GM10248 (cell line): ENCODE measurements at regions not wholly inside any gene's neighbourhood (a gene's known extent, or its start where the extent isn't known, plus 50 kb on each side); places are given as distances from the start of the nearest gene placed in this dataset.

Experiments used
- CTCF ChIA-PET: fragments of 300-600 bp; sonication (Branson Sonifier 250); formaldehyde crosslinking; extraction: SDS; loops from one replicate; lab custom pipeline; 2021; ENCODE audit warnings: antibody characterized with exemption; lab: Yijun Ruan, JAX
- POLR2A ChIA-PET: fragments of 350-650 bp; sonication (Branson Sonifier 250); formaldehyde crosslinking; extraction: SDS; loops from one replicate; lab custom pipeline; 2020; ENCODE audit warnings: antibody characterized with exemption; lab: Yijun Ruan, JAX
- DNase-seq: peaks from one replicate; pipeline ENCODE4 v3.0.0; 2012; ENCODE audit errors: extremely low spot score
- CTCF ChIP-seq: IDR thresholded peaks from 2 replicates; pipeline ENCODE4 v1.5.1; 2012; ENCODE audit warnings: mild to moderate bottlenecking, low read depth; ENCODE audit errors: extremely low read depth, missing control alignments, control extremely low read depth

- no peak for DNase-seq
- TF ChIP-seq CTCF = no peak
- ChIA-PET CTCF (no interaction called here), POLR2A (no interaction called here)
These were observed 110.9 kb upstream of the CSNK1A1L start for GRCh38 chr13:37216331-37216730.

DNA sequence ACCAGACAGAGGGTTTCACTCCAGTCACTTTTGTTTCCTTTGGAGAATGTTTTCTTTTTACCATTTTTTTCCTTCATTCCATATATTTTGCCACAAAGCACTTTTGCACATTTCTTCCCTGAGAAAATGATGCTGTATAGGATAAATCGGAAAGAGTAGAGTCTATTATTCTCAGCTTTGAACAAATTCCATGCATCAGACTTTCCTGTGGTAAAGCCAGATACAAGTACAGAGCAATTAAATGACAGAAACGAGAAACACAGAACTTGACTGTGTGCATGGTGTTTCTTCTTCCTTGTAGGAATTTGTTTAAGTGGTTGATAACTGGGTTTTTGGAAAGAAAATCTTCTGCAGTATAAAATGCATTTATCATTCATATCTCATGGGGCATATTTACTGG lies 107.4 kb upstream of the CSNK1A1L start:
- ChIA-PET POLR2A (no interaction called here), CTCF (no interaction called here)
- no peak for DNase-seq
- TF ChIP-seq CTCF = no peak

DNA sequence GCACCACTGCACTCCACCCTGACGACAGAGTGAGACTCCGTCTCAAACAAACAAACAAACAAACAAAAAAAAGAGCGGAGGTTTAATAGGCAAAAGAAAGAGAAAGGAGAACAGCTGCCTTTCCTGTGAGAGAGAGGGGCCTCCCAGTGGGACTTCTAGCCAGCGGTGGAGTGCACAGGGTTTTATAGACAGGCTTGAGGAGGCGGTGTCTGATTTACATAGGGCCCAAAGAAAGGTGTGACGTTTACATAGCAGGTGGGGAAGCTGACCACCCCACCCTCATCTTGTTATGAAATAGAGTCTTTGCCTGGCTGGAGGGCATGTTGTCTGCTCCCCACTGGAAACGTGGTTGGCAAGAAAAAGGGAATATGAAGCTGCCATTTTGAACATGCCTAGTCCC lies 106.0 kb upstream of the CSNK1A1L start:
- CTCF ChIA-PET = no interaction called here
- POLR2A ChIA-PET = no interaction called here
- DNase-seq = no peak
- no peak for TF ChIP-seq CTCF

- ChIA-PET POLR2A (no interaction called here), CTCF (no interaction called here)
- no peak for TF ChIP-seq CTCF
- no peak for DNase-seq
These were observed 104.4 kb upstream of the CSNK1A1L start for GRCh38 chr13:37209621-37210580.

GRCh38 chr13:37207691-37208451 lies 102.4 kb upstream of the CSNK1A1L start:
- ChIA-PET POLR2A (no interaction called here), CTCF (interaction anchor here (1.0 to 1.7 kb wide), 4 partner anchors 10 to 86 kb away, joined by 3 to 5 read pairs (median 4); no protein-coding TSS in a partner anchor)
- TF ChIP-seq CTCF = no peak
- no peak for DNase-seq

DNA sequence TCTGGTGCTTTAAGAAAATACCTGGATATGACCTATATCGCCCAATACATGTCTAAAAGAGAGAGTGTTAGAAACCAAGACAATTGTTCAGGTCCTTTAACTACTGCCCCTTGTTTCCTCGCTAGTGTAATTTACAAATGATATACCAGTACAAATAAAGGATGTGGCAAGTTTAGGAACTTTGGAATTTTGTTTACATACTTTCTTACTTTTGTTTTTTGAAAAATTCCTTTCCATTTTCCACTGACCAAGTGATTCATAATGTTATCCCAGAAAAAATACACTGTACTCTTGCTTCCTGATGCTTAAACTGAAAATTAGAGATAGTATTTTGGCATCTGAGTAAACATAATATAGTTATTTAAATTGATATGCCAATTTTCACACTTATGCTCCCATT lies 96.8 kb upstream of the CSNK1A1L start:
- CTCF ChIA-PET = no interaction called here
- no peak for DNase-seq
- POLR2A ChIA-PET = no interaction called here
- no peak for TF ChIP-seq CTCF
